NCI-H2081 treated with DMSO at 0.1 percent for 48 hours (cell line): ENCODE measurements at regions not wholly inside any gene's neighbourhood (a gene's known extent, or its start where the extent isn't known, plus 50 kb on each side); places are given as distances from the start of the nearest gene placed in this dataset.
"Not testable (repeated sequence)": the region's sequence is repeated elsewhere in the genome, so short reads cannot be mapped to it uniquely, and the experiment has no call there.

Experiments used
- DNase-seq: peaks from one replicate; lab custom pipeline; 2025; lab: John Stamatoyannopoulos, UW

DNA sequence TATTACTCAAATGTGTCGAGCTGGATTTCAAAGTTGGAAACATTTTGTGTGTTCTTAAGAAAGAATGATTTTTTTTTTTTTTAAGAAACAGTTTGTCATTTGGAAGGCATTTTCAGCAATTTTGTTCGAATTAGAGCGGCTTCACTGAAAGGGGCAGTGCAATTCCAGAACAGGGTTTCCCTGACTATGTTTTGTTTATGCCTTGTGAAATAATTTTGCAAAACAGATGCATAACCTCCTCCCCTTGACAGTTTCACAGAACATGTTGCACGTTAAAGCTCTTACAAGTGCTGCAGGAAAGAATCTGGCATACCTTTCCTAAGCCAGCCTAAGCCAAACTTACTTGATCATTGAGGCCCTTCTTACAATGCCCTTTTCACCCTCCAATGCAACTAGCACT is 216.0 kb upstream of the SSTR4 start:
- DNase-seq, result no peak

DNA sequence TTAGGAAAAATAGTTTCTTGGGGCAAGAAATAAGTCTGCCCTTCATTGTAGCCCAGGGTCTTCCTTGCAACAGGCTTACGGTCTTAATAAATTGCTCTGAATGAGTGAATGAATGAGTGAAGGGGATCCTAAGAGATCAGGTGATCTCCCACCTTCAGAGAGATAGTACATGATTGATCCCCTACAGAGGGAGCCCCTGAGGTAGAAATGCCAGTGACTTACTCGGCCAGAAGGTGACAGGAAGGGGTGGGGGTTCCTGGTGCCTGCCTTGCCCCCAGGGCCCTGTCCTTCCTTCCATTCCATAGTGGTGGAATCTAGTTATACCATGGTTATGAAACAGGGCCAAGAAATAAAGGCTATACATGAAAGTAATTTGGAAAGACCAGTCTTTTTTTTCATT is 215.3 kb upstream of the SSTR4 start:
- DNase-seq, result no peak

DNA sequence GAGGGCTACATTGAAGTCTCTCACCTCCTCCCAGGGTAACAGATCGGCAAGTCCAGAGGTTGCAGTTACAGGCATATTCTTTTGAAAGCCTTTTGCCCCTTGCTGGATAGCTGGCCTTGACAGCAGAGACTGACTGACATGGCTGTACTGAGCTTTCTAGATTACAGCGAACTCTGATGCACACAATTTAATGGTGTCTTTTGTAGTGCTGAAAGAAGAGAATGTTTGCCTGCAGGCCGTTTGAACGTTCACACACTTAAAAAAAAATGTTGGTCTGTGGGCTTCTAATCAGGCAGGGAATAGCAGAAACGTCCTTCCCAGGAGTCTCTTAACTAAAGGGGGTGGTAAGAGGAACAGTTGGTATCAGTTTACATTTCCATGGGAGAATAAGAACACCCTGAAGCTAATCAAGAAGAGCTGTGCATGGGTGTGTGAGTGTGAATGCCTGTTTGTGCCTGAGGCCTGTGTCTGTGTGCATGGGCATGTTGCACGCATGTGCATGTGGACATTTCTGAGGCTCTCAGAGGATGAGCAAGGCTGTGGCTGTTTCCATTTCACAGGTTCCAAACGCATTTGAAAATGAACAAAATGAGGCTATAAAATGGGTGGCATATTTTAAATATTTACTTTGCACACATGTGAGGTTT is 213.9 kb upstream of the SSTR4 start:
- no peak for DNase-seq

- DNase-seq, result no peak
Measured at GRCh38 chr20:22821796-22822195, 213.3 kb upstream of the SSTR4 start.

DNA sequence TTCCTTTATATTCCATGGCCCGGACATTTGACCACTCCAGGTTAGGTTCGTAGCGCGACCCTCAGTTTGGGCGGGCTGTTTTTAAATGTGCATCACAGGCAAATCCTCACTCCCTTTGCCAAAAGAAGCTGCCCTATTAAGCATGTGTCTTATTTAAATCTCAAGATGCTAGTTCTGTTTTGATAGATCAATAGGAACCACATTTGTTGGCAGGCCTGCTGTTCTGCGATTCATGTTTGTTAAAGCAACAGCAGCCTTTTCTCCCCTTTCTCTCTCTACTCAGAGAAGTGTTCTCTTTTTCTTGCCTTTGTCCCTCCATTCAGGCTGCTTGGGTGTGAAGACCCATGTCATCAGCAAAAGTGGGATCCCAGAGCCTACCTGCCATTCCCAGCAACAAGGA is 212.0 kb upstream of the SSTR4 start:
- DNase-seq, result no peak

DNA sequence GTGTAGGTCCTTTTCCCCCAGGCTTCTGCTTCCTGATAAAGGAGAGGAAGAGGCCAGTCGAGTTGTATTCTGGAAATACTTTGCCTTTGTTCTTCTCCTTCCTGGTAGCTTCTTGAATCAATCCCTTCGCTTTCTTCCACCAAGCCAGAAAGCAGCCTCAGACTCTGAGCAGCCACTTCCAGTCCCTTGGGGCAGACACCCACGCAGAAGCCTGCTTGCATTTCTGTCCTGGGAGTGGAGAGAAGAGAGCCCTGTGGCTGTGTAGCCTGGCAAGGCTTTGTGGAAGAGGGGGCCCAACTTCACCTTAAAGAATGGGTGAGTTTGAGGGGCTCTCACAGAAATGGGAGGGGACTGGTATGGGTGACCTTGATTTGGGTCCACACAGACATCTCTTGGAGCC is 211.0 kb upstream of the SSTR4 start:
- DNase-seq, result no peak

DNA sequence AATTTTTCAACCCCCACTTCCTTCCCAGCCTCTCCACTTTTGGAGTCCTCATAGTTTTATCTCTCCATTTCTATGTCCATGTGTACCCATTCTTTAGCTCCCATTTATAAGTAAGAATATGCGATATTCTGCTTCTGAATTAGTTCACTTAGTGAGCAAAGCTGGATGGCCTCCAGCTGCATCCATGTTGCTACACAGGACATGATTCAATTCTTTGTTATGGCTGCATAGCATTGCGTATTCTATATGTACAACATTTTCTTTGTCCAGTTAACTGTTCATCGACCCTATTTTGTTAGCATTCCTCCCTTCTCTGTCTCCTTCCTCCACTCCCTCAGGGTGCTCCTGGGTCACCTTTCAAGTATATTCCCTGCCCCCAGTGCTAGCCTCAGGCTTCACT is 210.0 kb upstream of the SSTR4 start:
- no peak for DNase-seq

- DNase-seq, result no peak
Measured at GRCh38 chr20:22825546-22825945, 209.6 kb upstream of the SSTR4 start.

GRCh38 chr20:22826306-22827230 is 208.5 kb upstream of the SSTR4 start:
- DNase-seq, result no peak

GRCh38 chr20:22827916-22828315 is 207.2 kb upstream of the SSTR4 start:
- DNase-seq, result no peak

DNA sequence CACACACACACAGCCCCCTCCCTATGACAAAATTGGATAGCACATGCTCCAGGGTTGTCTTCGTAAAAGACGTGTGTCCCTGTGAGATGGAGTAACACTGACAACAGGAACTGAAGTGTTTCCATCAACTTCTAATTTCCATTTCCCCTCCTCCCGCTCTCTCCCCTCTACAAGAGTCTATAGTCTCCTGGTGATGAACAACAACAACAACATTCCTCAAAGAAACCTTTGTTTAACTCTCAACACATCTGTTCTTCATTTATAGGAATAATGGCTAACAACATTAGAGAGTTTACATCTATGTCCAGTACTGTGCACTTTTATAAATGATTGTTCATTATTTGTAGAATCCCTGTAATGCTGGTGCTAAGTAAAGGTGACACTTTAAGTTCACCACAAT is 205.8 kb upstream of the SSTR4 start:
- DNase-seq, result no peak

GRCh38 chr20:22830138-22830537 is 205.0 kb upstream of the SSTR4 start:
- DNase-seq, result no peak

- not testable (repeated sequence) for DNase-seq
Measured at GRCh38 chr20:22830715-22831114, 204.4 kb upstream of the SSTR4 start.

GRCh38 chr20:22833851-22834250 is 201.3 kb upstream of the SSTR4 start:
- DNase-seq, result no peak

DNA sequence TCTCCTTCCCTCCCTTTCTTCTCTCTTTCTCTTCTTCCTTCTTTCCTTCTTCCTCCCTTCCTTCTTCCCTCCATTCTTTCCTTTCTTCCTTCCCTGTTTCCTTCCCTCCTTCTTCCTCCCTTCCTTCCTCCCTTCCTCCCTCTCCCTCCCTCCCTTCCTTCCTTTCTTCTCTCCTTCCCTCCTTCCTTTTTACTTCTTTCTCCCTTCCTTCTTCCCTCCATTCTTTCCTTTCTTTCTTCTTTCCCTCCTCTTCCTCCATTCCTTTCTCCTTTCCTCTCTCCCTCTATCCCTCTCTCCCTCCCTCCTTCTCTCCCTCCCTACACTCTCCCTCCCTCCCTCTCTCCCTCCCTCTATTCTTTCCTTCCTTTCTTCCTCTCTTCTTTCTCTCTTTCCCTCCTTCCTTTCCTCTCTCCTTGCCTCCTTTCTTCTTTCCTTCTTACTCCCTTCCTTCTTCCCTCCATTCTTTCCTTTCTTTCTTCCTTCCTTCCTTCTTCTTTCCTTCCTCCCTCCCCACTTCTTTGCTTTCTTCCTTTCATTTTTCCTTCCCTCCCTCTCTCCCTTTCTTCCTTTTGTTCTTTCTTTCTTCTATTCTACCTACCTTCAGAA is 200.4 kb upstream of the SSTR4 start:
- no peak for DNase-seq

- DNase-seq, result no peak
Measured at GRCh38 chr20:22836211-22836610, 198.9 kb upstream of the SSTR4 start.

DNA sequence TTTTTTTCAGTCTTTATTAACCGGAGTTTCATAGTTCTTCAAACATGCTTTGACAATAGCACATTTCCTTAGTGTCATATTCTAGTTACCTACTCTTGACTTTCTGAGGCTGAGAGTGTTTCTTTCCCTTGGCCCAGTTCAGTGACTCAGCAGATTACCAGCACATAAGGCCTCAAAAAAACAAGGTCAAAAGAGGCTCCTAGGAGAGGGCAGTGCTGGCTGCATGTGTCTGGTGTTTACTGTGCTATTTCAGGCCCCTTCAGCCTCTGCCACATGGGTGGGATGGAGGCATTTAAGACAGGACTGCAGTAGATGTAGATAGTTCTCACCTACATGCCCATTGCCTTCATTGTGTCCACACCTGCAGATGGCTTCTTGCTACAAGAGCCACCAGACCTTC is 198.2 kb upstream of the SSTR4 start:
- no peak for DNase-seq

DNA sequence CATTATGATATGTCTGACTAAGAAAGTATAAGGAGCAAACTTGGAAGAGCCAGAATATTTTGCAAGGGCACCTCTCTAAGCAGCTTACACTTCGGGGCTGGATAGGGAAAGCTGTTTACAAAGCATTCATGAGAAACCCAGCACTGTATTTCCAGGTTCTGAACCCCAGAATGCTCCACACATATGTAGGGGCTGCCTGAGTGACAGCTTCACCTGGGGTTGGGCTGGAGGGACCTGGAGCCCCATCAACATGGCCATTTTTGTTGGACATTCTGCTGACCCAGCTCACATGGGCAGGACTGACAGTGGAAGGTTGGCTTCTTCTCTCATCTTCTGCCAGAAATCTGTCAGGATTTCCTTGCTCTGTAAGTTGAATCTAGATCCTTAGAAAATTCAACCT is 197.1 kb upstream of the SSTR4 start:
- no peak for DNase-seq

DNA sequence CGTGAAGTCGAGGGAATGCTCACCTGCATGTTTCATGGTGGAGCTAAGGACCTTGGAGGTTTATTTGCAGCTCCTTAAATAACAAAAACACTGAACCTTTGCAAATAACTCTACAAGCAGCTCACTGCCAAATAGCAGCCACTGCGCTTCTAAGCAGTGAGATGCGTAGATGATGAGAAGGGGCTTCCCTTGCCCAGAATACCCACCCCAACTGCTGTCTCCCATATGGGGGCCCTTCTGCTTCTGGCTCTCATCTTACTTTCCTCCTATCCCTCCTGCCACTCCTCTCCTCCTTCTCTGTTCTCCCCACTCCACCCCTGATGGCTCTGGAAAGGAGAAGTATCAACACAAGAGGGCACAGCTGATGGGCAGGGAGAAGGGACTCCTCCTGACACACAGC is 193.3 kb upstream of the SSTR4 start:
- no peak for DNase-seq

DNA sequence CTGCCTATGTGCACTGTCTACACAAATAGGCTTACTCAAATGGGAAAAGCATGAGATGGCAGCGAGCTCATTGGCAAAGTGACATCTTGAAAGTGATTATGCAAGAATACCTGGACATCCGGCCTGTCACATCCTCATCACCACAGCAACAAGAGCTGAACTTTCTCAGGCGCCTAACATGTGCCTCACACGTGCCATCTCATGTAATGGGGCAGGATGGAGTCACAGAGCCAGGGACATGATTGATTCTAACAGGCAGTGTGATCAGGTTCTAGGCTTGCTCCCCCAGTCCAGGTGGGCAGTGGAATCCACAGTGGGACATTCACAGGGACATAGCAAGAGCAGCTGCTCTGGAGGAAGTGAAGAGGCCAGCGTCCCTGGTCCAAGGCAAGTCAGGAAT is 192.3 kb upstream of the SSTR4 start:
- DNase-seq, result no peak

GRCh38 chr20:22844959-22845358 is 190.2 kb upstream of the SSTR4 start:
- no peak for DNase-seq

DNA sequence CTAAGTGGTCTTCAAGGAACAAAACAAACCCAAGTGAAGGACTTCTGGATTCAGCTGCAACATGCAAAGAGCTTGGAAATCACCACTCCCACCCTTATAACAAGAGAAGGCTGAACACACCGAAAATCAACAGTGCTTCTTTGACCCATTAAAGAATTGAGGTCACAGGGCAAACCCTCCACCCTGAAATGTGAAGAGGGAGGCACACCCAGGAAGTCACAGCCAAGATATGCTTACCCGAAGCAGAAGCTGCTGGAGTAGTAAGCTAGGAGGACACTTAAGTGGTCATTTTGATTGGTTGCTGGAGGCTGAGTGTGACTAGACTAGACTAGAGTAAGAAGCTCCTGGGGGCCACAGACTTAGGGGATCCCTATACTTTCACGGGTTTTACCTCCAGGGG is 188.2 kb upstream of the SSTR4 start:
- DNase-seq, result no peak

- DNase-seq, result no peak
Measured at GRCh38 chr20:22848364-22848763, 186.7 kb upstream of the SSTR4 start.
